Neural crest cell (in vitro differentiated cells): ENCODE measurements at regions not wholly inside any gene's neighbourhood (a gene's known extent, or its start where the extent isn't known, plus 50 kb on each side); places are given as distances from the start of the nearest gene placed in this dataset.
"Not testable (repeated sequence)": the region's sequence is repeated elsewhere in the genome, so short reads cannot be mapped to it uniquely, and the experiment has no call there.

Experiments used
- DNase-seq: peaks from one replicate; pipeline ENCODE4 v3.0.0; 2021; ENCODE audit warnings: low read depth, mixed read lengths, low spot score
- H3K27ac Mint-ChIP-seq: one replicate; pipeline ENCODE4 v1.8.0; 2021; ENCODE audit warnings: mild to moderate bottlenecking, mixed read lengths; ENCODE audit not compliant: unreplicated experiment
- H3K27me3 Mint-ChIP-seq: 2 replicates; pipeline ENCODE4 v1.8.0; 2021; ENCODE audit warnings: low read depth, mild to moderate bottlenecking, mixed read lengths
- H3K36me3 Mint-ChIP-seq: 2 replicates; pipeline ENCODE4 v1.8.0; 2021; ENCODE audit warnings: low read depth, mild to moderate bottlenecking, mixed read lengths
- H3K4me1 Mint-ChIP-seq: 2 replicates; pipeline ENCODE4 v1.8.0; 2021; ENCODE audit warnings: mixed read lengths
- H3K4me3 Mint-ChIP-seq: one replicate; pipeline ENCODE4 v1.8.0; 2021; ENCODE audit warnings: mild to moderate bottlenecking, mixed read lengths
- H3K9me3 Mint-ChIP-seq: 2 replicates; pipeline ENCODE4 v1.8.0; 2021; ENCODE audit warnings: mixed read lengths
- CTCF ChIP-seq: fragments of 200-600 bp; sonication (generic); conservative IDR thresholded peaks from 2 replicates; pipeline ENCODE4 v1.5.0; 2021; ENCODE audit warnings: antibody characterized with exemption, mild to moderate bottlenecking

GRCh38 chr11:27229511-27230191 is 133.4 kb downstream of the CCDC34 start:
- Mint-ChIP-seq H3K36me3 (peaks cover 7% of the 10 kb centered on the region), H3K9me3 (peaks cover 10% of the 10 kb centered on the region), H3K4me1 (peaks cover 11% of the 10 kb centered on the region), H3K27me3 (no peaks in the 10 kb centered on the region), H3K27ac (no peak overlapping the region), H3K4me3 (no peak overlapping the region)
- DNase-seq = no peak
- TF ChIP-seq CTCF = no peak

- no peak for DNase-seq
- Mint-ChIP-seq H3K9me3 (peaks cover 10% of the 10 kb centered on the region), H3K36me3 (peaks cover 7% of the 10 kb centered on the region), H3K4me1 (peaks cover 5% of the 10 kb centered on the region), H3K27me3 (no peaks in the 10 kb centered on the region), H3K27ac (no peak overlapping the region), H3K4me3 (no peak overlapping the region)
- no peak for TF ChIP-seq CTCF
Measured at GRCh38 chr11:27228906-27229290, 134.1 kb downstream of the CCDC34 start.

GRCh38 chr11:27228232-27228905 is 134.6 kb downstream of the CCDC34 start:
- peaks cover 10% of the 10 kb centered on the region for H3K9me3 Mint-ChIP-seq
- H3K27ac Mint-ChIP-seq = no peak overlapping the region
- no peak for DNase-seq
- peaks cover under 1% of the 10 kb centered on the region for H3K4me1 Mint-ChIP-seq
- peaks cover 7% of the 10 kb centered on the region for H3K36me3 Mint-ChIP-seq
- no peaks in the 10 kb centered on the region for H3K27me3 Mint-ChIP-seq
- TF ChIP-seq CTCF = no peak
- H3K4me3 Mint-ChIP-seq = no peak overlapping the region

GRCh38 chr11:27227736-27228135 is 135.3 kb downstream of the CCDC34 start:
- Mint-ChIP-seq H3K4me1 (no peaks in the 10 kb centered on the region), H3K27ac (no peak overlapping the region), H3K36me3 (peaks cover 7% of the 10 kb centered on the region), H3K9me3 (peaks cover 10% of the 10 kb centered on the region), H3K4me3 (no peak overlapping the region), H3K27me3 (no peaks in the 10 kb centered on the region)
- no peak for TF ChIP-seq CTCF
- no peak for DNase-seq

- not testable (repeated sequence) for H3K36me3 Mint-ChIP-seq, H3K27me3 Mint-ChIP-seq, DNase-seq, H3K9me3 Mint-ChIP-seq
- Mint-ChIP-seq H3K27ac (peak overlapping the region; percentile 99), H3K4me1 (peaks cover 39% of the 10 kb centered on the region), H3K4me3 (peak overlapping the region; percentile 94)
Measured at GRCh38 chr11:27219487-27220039, 143.5 kb downstream of the CCDC34 start.
